Omental fat pad (tissue), 3 donors: ENCODE measurements at regions not wholly inside any gene's neighbourhood (a gene's known extent, or its start where the extent isn't known, plus 50 kb on each side); places are given as distances from the start of the nearest gene placed in this dataset.

Source experiments
- ATAC-seq: fragments of 150-250 bp; one replicate; pipeline ENCODE4 v1.9.1; 2016; ENCODE audit warnings: mild to moderate bottlenecking, moderate library complexity; ENCODE audit not compliant: low FRiP score
- DNase-seq: peaks from one replicate; pipeline ENCODE4 v3.0.0-alpha.2; 2019; ENCODE audit warnings: low spot score
- CTCF ChIP-seq, 3 donors: fragments of 450-650 bp; IDR thresholded peaks; one replicate each; pipeline ENCODE4 v1.5.1; 2016 to 2017; ENCODE audit warnings: antibody characterized with exemption in 3 of 3, mild to moderate bottlenecking in 3 of 3, moderate library complexity in 2 of 3

- peak; percentile 66 for ATAC-seq
- no peak for TF ChIP-seq CTCF (IDR thresholded peaks at IDR 0.05)
- DNase-seq, result no peak
Measured at GRCh38 chr9:23979491-23979890, 153.5 kb upstream of the ELAVL2 start.

- DNase-seq, result no peak
- no peak for TF ChIP-seq CTCF (IDR thresholded peaks at IDR 0.05)
- ATAC-seq, result no peak
Measured at GRCh38 chr9:23962101-23962500, 136.1 kb upstream of the ELAVL2 start.

GRCh38 chr9:23945897-23946296, 119.9 kb upstream of the ELAVL2 start:
- TF ChIP-seq CTCF (IDR thresholded peaks at IDR 0.05), result no peak
- ATAC-seq (no peak), DNase-seq (no peak)

DNA sequence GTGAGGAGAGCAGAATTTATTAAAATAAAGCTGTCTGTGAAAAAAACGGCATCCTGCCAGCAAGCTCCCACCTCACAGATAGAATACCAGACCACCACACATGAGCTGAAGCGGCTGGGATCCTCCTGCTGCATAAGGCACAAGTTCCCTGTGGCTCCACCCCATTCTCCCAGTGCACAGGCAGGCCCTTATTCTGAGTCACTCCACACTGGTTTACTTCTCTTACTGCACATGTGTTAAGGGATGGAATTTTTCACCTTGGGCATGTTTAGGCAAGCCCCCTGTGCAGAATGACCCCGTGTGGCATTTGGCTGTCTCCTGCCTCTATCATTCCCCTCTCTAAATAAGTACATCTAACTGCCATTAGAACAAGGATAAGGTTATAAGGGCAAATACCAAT, 115.0 kb upstream of the ELAVL2 start:
- ATAC-seq, result no peak
- DNase-seq, result no peak
- no peak for TF ChIP-seq CTCF (IDR thresholded peaks at IDR 0.05)

GRCh38 chr9:23938908-23939307, 112.9 kb upstream of the ELAVL2 start:
- no peak for DNase-seq
- ATAC-seq, result no peak
- TF ChIP-seq CTCF (IDR thresholded peaks at IDR 0.05), result no peak

GRCh38 chr9:23934291-23934906, 108.4 kb upstream of the ELAVL2 start:
- no peak for ATAC-seq

More at GRCh38 chr9:23934291-23934906, 108.4 kb upstream of the ELAVL2 start:
- no peak for TF ChIP-seq CTCF (IDR thresholded peaks at IDR 0.05)
- no peak for DNase-seq
